Epithelial cell of prostate (primary cell): ENCODE measurements at regions not wholly inside any gene's neighbourhood (a gene's known extent, or its start where the extent isn't known, plus 50 kb on each side); places are given as distances from the start of the nearest gene placed in this dataset.

Source experiments
- DNase-seq: peaks from one replicate; pipeline ENCODE4 v3.0.0-alpha.2; 2011; ENCODE audit warnings: low read depth, low spot score
- H3K27ac ChIP-seq: fragments of 450-650 bp; 2 replicates; pipeline ENCODE4 v1.5.1; 2017; ENCODE audit warnings: mild to moderate bottlenecking

DNA sequence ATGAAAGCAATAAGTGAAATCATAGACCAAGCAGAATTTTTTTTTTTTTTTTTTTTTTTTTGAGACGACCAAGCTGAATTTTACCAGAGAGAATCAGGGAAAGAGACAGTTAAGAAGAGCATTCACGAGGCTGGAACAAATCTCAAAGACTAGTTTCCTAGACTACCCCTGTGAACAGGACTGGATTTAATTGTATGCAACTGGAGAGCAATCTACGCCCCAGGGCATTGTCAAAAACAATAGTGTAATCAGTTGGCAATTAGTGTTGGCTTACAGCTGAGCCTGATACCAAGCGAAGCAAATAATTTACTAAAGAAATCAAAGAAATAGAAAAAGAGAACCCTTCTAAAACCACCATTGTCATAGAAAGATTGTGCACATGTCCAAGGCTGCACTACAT, 232.9 kb upstream of the CPNE8 start:
- no peak overlapping the region for H3K27ac ChIP-seq
- no peak for DNase-seq

DNA sequence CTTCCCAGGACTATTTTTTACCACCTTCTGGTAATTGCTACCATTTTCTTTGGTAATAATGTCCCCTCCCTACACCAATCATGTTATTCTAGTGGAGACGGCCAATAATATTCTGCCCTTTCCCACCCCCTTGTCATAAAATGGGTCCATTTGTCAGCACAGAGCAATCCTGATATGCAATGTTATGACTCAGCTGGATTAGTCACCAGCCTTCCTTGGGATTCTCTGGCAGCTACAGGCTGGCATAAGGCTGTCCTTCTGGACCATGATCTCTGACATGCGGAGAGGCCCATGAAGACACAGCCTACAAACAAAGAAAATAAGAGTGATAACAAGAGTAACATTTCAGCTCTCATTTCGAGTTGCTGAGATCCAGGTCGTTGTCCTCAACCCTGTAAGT, 222.0 kb upstream of the CPNE8 start:
- H3K27ac ChIP-seq, result no peak overlapping the region
- peak; percentile 16 for DNase-seq

DNA sequence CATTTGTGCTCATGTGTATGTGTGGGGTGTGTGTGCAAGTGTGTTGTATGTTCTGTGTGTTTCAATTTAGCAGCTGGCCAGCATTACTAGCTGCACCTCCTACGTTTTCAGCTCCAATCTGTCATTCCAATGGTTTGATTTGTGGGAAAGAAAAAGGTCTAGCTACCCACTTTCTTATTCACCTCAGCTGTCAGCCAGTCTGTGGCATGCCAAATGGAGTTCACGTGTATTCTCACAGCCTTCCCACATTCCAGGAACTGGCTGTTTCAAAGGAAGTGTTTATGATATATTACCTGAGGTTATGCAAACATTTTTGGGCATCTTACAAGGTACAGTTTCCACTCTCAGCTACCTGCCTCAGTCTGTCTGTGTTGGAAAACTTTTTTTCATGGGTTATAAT, 220.2 kb upstream of the CPNE8 start:
- no peak overlapping the region for H3K27ac ChIP-seq
- peak; percentile 6 for DNase-seq

DNA sequence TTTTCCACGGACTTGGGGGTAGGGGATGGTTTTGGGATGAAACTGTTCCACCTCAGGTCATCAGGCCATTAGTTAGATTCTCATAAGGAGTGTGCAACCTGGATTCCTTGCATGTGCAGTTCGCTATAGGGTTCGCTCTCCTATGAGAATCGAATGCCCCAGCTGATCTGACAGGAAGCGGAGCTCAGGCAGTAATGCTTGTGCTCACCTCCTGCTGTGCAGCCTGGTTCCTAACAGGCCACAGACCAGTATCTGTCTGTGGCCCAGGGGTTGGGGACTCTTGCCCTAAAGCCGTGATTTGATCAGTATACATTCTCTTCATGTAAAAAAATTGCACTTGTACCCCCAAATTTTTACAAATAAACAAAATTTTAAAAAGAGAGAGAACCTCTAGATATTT, 219.4 kb upstream of the CPNE8 start:
- no peak overlapping the region for H3K27ac ChIP-seq
- no peak for DNase-seq

DNA sequence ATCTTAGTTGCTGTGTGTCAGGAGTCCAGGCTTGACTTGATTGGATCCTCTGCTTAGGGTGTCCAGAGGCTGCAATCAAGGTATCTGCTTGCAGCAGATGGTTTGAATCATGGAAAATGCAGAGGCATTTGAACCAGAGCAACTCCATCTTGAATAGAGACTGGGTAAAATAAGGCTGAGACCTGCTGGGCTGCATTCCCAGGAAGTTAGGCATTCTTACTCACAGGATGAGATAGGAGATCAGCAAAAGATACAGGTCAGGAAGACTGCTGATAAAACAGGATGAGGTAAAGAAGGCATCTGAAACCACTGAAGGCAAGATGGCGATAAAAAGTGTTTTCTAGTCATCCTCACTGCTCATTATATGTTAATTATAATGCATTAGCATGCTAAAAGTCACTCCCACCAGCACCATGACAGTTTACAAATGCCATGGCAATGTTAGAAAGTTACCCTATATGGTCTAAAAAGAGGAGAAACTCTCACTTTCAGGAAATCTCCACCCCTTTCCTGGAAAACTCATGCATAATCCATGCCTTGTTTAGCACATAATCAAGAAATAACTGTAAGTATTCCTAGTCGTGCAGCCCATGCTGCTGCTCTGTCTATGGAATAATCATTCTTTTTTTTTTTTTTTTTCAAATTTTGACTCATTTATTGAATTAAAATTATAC, 218.3 kb upstream of the CPNE8 start:
- peak overlapping the region; percentile 6 for H3K27ac ChIP-seq
- DNase-seq, result no peak

DNA sequence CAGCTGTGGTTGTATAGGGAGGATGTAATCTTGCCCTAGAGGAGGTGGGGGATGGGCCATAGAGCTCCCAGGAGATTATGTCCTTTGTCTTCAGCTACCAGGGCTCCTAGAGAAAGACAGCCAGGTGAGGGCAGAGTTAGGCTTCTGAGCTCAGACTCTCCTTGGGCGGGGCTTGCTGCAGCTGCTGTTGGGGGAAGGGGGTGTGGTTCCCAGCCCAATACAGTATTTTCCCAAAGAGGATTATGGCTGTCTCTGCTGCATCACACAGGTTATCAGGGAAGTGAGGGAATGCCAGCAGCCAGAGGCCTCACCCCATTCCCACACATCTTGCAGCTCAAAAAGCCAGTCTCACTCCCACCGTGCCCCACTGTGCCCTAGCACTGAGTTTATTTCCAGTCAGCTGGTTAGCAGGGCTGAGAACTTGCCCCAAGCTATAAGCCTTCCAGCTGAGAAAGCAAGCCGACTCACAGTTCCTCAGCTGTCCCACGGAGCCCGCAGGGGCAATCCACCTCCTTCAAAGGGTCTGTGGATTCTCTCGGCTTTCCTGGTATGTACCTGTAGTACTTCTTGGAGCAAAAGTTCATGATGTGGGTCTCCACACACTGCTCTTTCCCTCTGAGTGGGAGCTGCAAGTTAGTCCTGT, 217.3 kb upstream of the CPNE8 start:
- no peak for DNase-seq
- H3K27ac ChIP-seq, result no peak overlapping the region

DNA sequence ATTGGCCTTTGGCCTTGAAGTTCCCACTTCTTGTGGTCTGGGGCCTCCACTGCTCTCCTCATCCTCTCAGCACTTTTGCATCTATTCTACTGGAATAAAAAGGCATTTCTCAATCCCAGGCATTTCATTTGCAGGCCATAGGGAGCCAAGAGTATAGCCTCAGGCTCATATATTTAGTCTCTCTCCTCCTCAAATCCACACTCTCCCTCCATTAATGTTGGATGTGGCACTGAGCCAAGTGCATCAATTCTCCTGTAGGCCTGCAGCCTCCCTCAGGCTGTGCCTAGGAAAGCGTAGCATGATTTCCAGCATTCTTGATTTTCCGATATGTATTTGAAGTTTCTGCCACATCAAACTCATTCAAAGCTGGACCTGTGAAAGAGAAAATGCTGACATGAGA, 211.5 kb upstream of the CPNE8 start:
- H3K27ac ChIP-seq, result no peak overlapping the region
- no peak for DNase-seq

DNA sequence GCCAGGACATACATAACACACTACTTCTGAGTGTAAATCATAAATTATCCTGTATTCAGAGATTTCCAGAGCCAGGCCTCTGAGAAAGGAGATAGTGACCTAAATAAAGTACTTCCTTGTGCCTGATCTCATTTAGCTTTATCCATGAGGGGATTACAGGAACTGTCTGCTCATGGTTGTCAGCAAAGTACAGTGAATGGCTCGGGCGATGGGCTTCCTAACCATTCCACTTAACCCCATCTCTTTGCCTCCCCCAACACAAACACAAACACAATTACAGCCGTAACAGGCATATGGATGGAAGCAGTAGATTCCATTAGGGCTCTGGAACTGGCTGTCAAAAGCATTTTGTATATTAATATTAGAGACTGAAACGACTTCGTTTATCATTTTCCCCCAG, 206.7 kb upstream of the CPNE8 start:
- DNase-seq, result no peak
- H3K27ac ChIP-seq, result no peak overlapping the region

DNA sequence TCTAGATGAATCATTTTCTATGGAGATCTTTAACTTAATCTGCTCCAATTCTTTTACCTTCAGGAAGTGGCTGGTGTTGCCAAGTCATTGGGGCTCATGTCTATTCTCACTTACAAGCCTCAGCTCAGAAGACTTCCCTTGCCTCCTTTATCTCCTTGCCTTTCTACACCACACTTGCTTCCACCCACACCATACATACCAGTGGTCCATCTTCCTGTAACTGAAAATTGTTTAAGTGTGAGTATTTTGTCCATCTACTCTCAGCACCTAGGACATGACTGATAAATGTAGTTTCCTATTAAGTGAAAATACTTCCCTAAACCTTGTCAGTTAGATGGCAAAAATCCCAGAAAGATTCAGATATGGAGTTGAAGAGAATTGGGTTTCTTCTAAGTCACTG, 199.7 kb upstream of the CPNE8 start:
- H3K27ac ChIP-seq, result no peak overlapping the region
- no peak for DNase-seq

DNA sequence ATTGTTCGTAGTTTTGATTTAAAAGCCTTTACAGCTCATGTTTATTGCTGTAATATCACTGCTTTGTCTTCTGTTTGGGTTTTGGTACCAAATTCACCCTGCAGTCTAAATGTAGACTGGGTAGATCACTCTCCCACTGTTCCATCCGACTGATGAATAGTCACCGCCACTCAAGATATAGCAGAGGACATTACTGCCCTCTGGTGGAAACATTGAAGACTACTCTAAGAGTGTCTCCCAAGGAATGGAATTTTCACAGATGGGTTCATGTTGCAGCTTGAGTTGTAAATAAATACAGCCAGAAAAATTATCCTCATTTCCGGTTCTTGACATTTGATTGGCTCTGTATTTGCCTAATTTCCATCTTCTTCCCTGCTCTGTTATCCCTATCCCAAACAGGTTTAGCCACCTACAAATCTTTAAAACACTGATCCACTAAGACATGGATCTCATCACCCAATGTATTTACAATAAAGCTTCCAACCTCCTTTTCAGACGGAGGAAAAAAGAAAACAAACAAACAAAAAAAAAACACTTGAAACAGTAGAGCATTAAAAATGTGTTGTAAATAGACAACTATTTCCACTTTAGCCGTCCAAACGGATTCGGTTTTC, 198.3 kb upstream of the CPNE8 start:
- peak; percentile 43 for DNase-seq
- H3K27ac ChIP-seq, result no peak overlapping the region

DNA sequence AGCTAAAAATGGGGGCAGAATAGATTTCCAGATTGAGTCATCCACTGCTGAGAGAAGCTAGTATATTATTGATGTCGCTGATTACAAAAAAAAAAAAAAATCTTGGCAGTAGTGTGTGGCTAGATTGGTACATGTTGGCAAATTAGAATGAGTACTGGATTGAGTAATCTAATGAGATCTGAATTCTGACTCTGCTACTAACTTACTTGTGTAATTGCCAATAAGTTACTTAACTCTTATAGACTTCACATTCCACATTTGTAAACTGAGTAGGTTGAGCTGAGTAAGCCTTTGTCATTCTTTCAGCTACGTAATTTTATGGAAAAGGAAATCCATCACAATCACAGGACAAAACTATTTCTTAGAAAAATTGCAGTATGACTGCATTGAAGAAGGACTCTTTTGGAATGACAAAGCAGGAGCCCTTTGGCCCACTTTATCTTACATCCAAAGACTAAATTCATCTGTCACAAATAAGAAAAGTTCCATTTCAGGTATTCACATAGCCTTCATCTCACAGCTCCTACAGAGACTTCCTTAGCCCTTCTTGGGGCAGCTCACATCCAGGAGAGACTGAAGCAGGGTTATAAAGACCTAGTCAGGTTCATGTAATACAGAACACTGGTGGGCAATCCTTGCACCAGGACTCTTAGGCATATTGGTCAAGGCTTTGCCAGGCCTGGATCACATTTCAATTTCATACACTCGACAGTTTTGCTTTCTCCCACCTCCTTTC, 197.3 kb upstream of the CPNE8 start:
- peak; percentile 82 for DNase-seq

DNA sequence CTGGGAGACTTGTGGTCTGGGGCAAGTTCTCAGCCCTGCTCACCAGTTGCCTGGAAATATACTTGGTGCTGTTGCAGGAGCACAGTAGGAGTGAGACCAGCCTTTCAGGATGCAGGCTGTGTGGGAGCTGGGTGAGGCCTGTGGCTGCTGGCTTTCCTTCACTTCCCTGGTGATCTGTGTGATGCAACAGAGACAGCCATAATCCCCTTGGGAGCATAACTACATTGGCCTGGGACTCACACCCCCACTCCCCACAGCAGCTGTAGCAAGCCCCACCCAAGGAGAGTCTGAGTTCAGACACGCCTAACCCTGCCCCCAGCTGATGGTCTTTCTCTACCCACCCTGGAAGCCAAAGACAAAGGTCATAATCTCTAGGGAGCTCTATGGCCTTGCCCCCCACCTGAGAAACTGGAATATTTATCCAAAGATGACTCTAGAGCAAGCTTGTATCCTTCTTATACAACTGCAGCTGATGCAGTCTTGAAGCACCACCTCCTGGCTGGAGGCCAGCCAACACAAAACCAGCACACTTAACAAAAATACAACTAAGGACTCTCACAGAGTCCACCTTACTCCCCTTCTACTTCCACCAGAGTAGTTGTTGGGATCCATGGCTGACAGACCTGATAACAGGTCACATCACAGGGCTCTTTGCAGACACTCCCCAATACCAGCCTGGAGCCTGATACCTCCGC, 190.4 kb upstream of the CPNE8 start:
- DNase-seq, result no peak
- H3K27ac ChIP-seq, result no peak overlapping the region

More for the DNA sequence above, 197.3 kb upstream of the CPNE8 start:
- peak overlapping the region; percentile 65 for H3K27ac ChIP-seq

DNA sequence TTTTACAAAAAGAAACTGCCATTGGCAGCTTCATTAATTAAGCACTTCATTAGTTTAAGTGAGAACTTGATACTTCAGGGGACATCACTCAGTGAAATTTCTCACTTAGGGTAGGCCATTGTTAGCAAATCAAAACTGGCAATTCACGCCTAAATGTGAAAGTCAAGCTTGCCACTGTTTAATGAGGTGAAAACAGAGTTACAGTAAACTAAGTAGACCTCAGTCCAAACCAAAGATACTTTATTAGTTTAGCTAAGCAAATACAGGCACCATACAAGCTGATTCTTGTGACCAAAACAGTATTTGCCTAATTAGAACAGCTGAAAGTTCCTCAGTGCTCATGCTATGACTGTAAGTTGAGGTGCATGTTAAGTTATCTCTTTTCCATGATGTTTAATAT, 176.5 kb upstream of the CPNE8 start:
- no peak for DNase-seq
- no peak overlapping the region for H3K27ac ChIP-seq

DNA sequence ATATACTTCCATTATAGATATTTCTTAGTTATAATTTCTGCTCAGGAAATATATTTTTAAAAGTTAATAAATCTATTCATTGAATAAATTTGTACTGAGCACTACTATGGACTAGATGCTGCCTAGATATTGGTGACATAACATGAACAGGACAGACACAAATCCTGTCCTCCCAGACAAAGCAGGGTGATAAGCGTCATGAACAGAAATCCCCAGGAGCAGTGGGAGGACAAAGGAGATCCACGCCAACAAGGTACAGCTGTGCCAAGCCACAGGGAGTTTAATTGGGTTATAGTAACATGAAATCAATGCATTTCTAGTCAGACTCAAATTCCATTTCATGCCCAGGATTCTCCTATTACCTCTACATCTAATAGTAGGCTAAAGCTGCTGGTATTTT, 171.8 kb upstream of the CPNE8 start:
- no peak overlapping the region for H3K27ac ChIP-seq
- no peak for DNase-seq

DNA sequence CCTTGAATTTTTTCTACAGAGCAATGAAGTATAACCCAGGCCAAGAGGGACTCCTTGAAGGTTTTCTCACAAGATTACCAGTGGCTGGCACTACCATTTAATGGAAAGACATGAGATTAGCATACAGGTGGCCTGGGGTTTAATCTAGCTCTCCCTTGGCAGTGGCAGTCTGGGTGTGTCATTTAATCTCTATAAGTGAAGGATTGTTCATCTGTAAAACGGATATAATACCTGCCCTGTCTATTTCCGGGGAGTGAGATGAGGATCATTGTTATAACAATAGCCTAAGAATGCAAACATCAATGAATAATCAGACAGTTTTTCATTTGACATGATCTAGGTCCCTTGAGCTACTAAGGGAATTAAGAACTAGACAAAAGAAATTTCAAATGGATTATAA, 168.7 kb upstream of the CPNE8 start:
- no peak overlapping the region for H3K27ac ChIP-seq
- no peak for DNase-seq

DNA sequence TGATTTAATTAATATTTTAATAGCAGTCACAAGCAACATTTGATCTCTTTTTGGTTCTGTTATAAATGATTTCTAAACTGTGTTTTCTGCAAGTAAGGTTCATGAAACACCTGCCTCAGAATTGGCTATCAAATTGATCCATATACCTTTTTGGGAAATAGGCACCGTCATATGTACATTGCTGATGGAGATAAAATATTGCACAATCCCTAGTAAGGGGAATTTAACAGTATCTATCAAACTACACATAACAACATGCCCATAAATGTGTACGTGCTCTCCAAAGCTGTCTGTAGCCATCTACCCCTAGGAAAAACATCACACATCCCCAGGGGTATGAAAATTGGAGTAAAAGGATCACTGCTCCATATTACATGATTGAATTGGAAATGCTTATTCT, 167.3 kb upstream of the CPNE8 start:
- no peak overlapping the region for H3K27ac ChIP-seq
- DNase-seq, result no peak

DNA sequence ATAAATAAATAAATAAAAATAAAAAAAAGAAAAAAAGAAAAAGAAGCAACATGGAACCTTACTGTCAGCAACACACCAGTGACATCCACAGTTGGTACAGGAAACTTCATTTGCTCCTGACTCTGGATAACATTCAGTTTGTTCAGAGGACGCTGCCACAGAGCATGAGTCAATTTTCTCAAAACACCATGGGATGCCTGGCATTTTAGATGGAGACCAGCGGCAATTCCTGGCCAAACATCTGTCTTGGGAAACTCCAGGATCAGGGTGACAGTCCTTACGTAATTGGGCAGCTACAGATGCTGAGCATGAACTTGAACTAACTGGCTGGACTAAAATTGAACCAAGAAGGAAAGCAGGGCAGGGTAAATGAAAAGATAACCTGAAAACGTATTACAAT, 166.2 kb upstream of the CPNE8 start:
- H3K27ac ChIP-seq, result no peak overlapping the region
- DNase-seq, result no peak

DNA sequence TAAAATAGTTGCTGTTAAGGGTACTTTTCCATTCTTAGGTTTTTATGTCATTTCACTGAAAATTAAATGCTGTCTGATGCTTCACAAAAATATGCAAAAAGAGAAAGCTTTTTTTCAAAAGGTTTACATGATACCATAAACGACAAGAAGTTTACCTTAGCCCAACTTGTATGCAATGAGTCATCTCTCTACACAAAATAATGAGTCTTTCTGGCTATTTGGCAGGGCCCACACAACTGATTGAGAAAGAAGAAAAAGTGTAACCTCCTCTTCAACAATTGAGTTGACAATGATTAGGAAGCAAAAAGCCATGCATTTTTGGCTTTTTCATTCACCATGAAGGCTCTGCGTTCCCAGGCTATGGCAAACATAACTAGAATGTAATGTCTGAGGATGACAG, 165.4 kb upstream of the CPNE8 start:
- DNase-seq, result peak; percentile 2
- H3K27ac ChIP-seq, result no peak overlapping the region

DNA sequence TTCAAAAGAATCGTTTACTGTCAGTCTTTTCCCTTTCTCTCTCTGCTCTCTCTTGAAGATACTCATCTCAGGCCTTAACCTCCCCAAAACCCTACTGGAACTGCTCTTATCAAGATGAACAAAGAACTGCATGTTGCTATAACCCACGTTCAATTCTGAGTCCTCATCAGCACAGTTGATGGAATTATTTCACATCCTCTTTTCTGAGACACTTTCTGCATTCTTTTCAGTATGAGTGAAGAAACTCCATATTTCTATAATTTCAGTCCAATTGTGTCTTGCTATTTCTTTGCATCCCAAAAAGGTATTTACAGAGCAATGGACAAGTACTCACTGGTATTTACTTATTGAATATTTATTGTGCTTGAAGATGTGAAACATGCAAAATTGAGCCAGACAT, 160.1 kb upstream of the CPNE8 start:
- DNase-seq, result no peak
- H3K27ac ChIP-seq, result no peak overlapping the region

DNA sequence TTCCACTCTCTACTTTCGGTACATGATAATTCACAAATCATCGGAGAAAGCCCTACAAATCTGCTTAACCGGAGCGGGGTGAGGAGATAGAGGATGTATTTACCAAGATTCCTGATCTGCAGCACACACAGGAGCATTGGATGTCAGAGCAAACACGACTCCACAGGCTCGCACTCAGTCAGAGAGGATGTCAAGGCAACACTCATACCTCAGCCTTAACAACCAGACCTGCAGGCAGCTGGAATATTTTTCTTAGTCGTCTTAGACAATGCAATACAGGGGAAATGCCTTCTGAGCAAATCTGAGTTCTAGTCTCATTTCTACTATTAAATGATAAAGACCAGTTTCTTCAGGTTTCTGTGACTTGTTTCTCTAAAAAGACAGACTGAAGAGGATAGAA, 159.3 kb upstream of the CPNE8 start:
- DNase-seq, result no peak
- H3K27ac ChIP-seq, result no peak overlapping the region
